H9 (cell line): ENCODE measurements at regions not wholly inside any gene's neighbourhood (a gene's known extent, or its start where the extent isn't known, plus 50 kb on each side); places are given as distances from the start of the nearest gene placed in this dataset.

ENCODE experiments used
- DNase-seq: peaks from one replicate; pipeline ENCODE4 v3.0.0-alpha.2; 2017
- H2AFZ ChIP-seq: one replicate; pipeline ENCODE4 v1.6.1; 2013; ENCODE audit warnings: mild to moderate bottlenecking, low read length, control low read depth, moderate library complexity
- H2AK5ac ChIP-seq: 2 replicates; pipeline ENCODE4 v1.6.1; 2013; ENCODE audit warnings: low read length, control low read depth, mixed read lengths; ENCODE audit not compliant: insufficient read length
- H2BK120ac ChIP-seq: one replicate; pipeline ENCODE4 v1.6.1; 2013; ENCODE audit warnings: low read depth, mild to moderate bottlenecking, low read length, control low read depth, inconsistent platforms; ENCODE audit not compliant: poor library complexity, severe bottlenecking
- H2BK12ac ChIP-seq: 2 replicates; pipeline ENCODE4 v1.6.1; 2013; ENCODE audit warnings: low read length, control low read depth, mixed read lengths, low read depth; ENCODE audit not compliant: insufficient read length
- H2BK15ac ChIP-seq: 2 replicates; pipeline ENCODE4 v1.6.1; 2013; ENCODE audit warnings: low read depth, low read length, control low read depth
- H2BK20ac ChIP-seq: one replicate; pipeline ENCODE4 v1.6.1; 2013; ENCODE audit warnings: low read depth, mild to moderate bottlenecking, low read length, control low read depth, inconsistent platforms; ENCODE audit not compliant: poor library complexity, severe bottlenecking
- H2BK5ac ChIP-seq: 2 replicates; pipeline ENCODE4 v1.6.1; 2013; ENCODE audit warnings: low read length, control low read depth, mixed read lengths; ENCODE audit not compliant: insufficient read length
- H3K14ac ChIP-seq: 2 replicates; pipeline ENCODE4 v1.6.1; 2013; ENCODE audit warnings: low read length, control low read depth; ENCODE audit not compliant: insufficient read depth
- H3K18ac ChIP-seq: 2 replicates; pipeline ENCODE4 v1.6.1; 2013; ENCODE audit warnings: low read depth, mild to moderate bottlenecking, mixed read lengths, low read length, control low read depth; ENCODE audit not compliant: insufficient read length
- H3K23ac ChIP-seq: 2 replicates; pipeline ENCODE4 v1.6.1; 2013; ENCODE audit warnings: low read length, control low read depth, mixed read lengths, low read depth; ENCODE audit not compliant: insufficient read length
- H3K23me2 ChIP-seq: 2 replicates; pipeline ENCODE4 v1.6.1; 2013; ENCODE audit warnings: low read depth, mild to moderate bottlenecking, mixed read lengths, low read length, control low read depth; ENCODE audit not compliant: insufficient read length, poor library complexity, severe bottlenecking
- H3K27ac ChIP-seq: 2 replicates; pipeline ENCODE4 v1.5.1; 2013; ENCODE audit warnings: low read length, control low read depth, mixed read lengths, low read depth; ENCODE audit not compliant: insufficient read length
- H3K27me3 ChIP-seq: 2 replicates; pipeline ENCODE4 v1.6.1; 2013; ENCODE audit warnings: low read length, control low read depth, inconsistent platforms; ENCODE audit not compliant: insufficient read depth
- H3K4ac ChIP-seq: 2 replicates; pipeline ENCODE4 v1.6.1; 2013; ENCODE audit warnings: low read depth, mild to moderate bottlenecking, control low read depth, inconsistent platforms, low read length, moderate library complexity
- H3K4me1 ChIP-seq: 2 replicates; pipeline ENCODE4 v1.6.1; 2013; ENCODE audit warnings: low read length, control low read depth, inconsistent platforms; ENCODE audit not compliant: insufficient read depth
- H3K4me2 ChIP-seq: 2 replicates; pipeline ENCODE4 v1.6.1; 2013; ENCODE audit warnings: low read length, control low read depth, mixed read lengths; ENCODE audit not compliant: insufficient read length, insufficient read depth
- H3K56ac ChIP-seq: 2 replicates; pipeline ENCODE4 v1.6.1; 2013; ENCODE audit warnings: low read depth, mild to moderate bottlenecking, mixed read lengths, low read length, control low read depth; ENCODE audit not compliant: insufficient read length
- H3K79me1 ChIP-seq: 2 replicates; pipeline ENCODE4 v1.6.1; 2013; ENCODE audit warnings: low read depth, mild to moderate bottlenecking, moderate library complexity, low read length, control low read depth, inconsistent platforms; ENCODE audit not compliant: insufficient read depth, poor library complexity, severe bottlenecking
- H3K79me2 ChIP-seq: 2 replicates; pipeline ENCODE4 v1.6.1; 2013; ENCODE audit warnings: low read length, control low read depth, inconsistent platforms; ENCODE audit not compliant: insufficient read depth
- H3K9ac ChIP-seq: 2 replicates; pipeline ENCODE4 v1.6.1; 2013; ENCODE audit warnings: low read length, control low read depth, mixed read lengths; ENCODE audit not compliant: insufficient read length; ENCODE audit errors: extremely low read depth
- H3K9me3 ChIP-seq: one replicate; pipeline ENCODE4 v1.6.1; 2013; ENCODE audit warnings: low read depth, low read length, inconsistent platforms; ENCODE audit not compliant: control insufficient read depth
- H3T11ph ChIP-seq: one replicate; pipeline ENCODE4 v1.6.1; 2013; ENCODE audit warnings: mild to moderate bottlenecking, low read length, control low read depth, inconsistent platforms
- H4K20me1 ChIP-seq: one replicate; pipeline ENCODE4 v1.6.1; 2013; ENCODE audit not compliant: control insufficient read depth, insufficient read length, insufficient read depth
- H4K5ac ChIP-seq: 2 replicates; pipeline ENCODE4 v1.6.1; 2013; ENCODE audit warnings: low read depth, mild to moderate bottlenecking, mixed read lengths, low read length, control low read depth; ENCODE audit not compliant: insufficient read length
- H4K8ac ChIP-seq: replicated peaks from 2 replicates; pipeline ENCODE4 v1.6.1; 2013; ENCODE audit warnings: low read length, control low read depth, mixed read lengths, low read depth; ENCODE audit not compliant: insufficient read length
- H4K91ac ChIP-seq: 2 replicates; pipeline ENCODE4 v1.6.1; 2013; ENCODE audit warnings: low read depth, mild to moderate bottlenecking, moderate library complexity, mixed read lengths, low read length, control low read depth; ENCODE audit not compliant: insufficient read length
- H3K27ac Mint-ChIP-seq, 3 experiments: 2 replicates in 2 of 3; 3 replicates in 1 of 3; pipeline ENCODE4 v1.8.0; 2020 to 2021; ENCODE audit warnings: mixed read lengths in 3 of 3, mild to moderate bottlenecking in 1 of 3, moderate library complexity in 1 of 3
- H3K27me3 Mint-ChIP-seq: 2 replicates; pipeline ENCODE4 v1.8.0; 2021; ENCODE audit warnings: low read depth, mild to moderate bottlenecking, moderate library complexity, mixed read lengths
- H3K36me3 Mint-ChIP-seq, 3 experiments: 2 replicates in 2 of 3; 3 replicates in 1 of 3; pipeline ENCODE4 v1.8.0; 2020 to 2021; ENCODE audit warnings: low read depth in 3 of 3, mixed read lengths in 3 of 3; ENCODE audit not compliant: insufficient read depth in 1 of 3
- H3K4me1 Mint-ChIP-seq, 2 experiments: 2 replicates each; pipeline ENCODE4 v1.8.0; 2020; ENCODE audit warnings: mixed read lengths in 2 of 2
- H3K4me3 Mint-ChIP-seq, 2 experiments: 2 replicates in 1 of 2; 3 replicates in 1 of 2; pipeline ENCODE4 v1.8.0; 2020 to 2021; ENCODE audit warnings: mild to moderate bottlenecking in 2 of 2, mixed read lengths in 2 of 2, moderate library complexity in 1 of 2
- H3K9me3 Mint-ChIP-seq, 2 experiments: 2 replicates in 1 of 2; 3 replicates in 1 of 2; pipeline ENCODE4 v1.8.0; 2020; ENCODE audit warnings: mild to moderate bottlenecking in 2 of 2, mixed read lengths in 2 of 2, moderate library complexity in 1 of 2
- CTCF ChIP-seq: fragments of 200-600 bp; sonication (generic); conservative IDR thresholded peaks from 3 replicates; pipeline ENCODE4 v1.8.0; 2021; ENCODE audit warnings: antibody characterized with exemption, mild to moderate bottlenecking
- WGBS: extraction: QIAGEN DNeasy Blood & Tissue Kit; methylation state at CpG from one replicate; pipeline ENCODE4 v1.1.7; 2013; ENCODE audit warnings: missing lambda C conversion rate, low lambda C conversion rate, mixed read lengths; ENCODE audit not compliant: insufficient read length; ENCODE audit errors: extremely low coverage; 5-methylcytosine and 5-hydroxymethylcytosine counted together

- no peak overlapping the region for H3K4ac ChIP-seq
- H3K36me3 Mint-ChIP-seq: no peaks in the 10 kb centered on the region
- no peaks in the 10 kb centered on the region for H3K9me3 ChIP-seq
- no peak overlapping the region for H2BK12ac ChIP-seq
- H3K18ac ChIP-seq: no peak overlapping the region
- H3K27me3 Mint-ChIP-seq: no peaks in the 10 kb centered on the region
- no peak overlapping the region for H3K4me2 ChIP-seq
- H2BK120ac ChIP-seq: no peak overlapping the region
- H3T11ph ChIP-seq: no peak overlapping the region
- H4K8ac ChIP-seq: no peak overlapping the region
- H4K5ac ChIP-seq: no peak overlapping the region
- H3K9me3 Mint-ChIP-seq: no peaks in the 10 kb centered on the region
- H3K9ac ChIP-seq: no peak overlapping the region
- H4K91ac ChIP-seq: no peak overlapping the region
- no peaks in the 10 kb centered on the region for H3K79me2 ChIP-seq
- no peak overlapping the region for H2AK5ac ChIP-seq
- H3K23ac ChIP-seq: no peak overlapping the region
- no peak overlapping the region; a peak in 1 of 7 replicates for H3K27ac Mint-ChIP-seq
- no peak overlapping the region; a peak in 2 of 5 replicates for H3K4me3 Mint-ChIP-seq
- no peak for DNase-seq
- no peak for TF ChIP-seq CTCF
- H3K27ac ChIP-seq: no peak overlapping the region
- no peaks in the 10 kb centered on the region for H3K27me3 ChIP-seq
- H3K14ac ChIP-seq: no peak overlapping the region
- H2BK5ac ChIP-seq: no peak overlapping the region
- H4K20me1 ChIP-seq: no peaks in the 10 kb centered on the region
- no peak overlapping the region for H2BK15ac ChIP-seq
- H3K56ac ChIP-seq: no peak overlapping the region
- no peak overlapping the region for H2AFZ ChIP-seq
- no peaks in the 10 kb centered on the region for H3K23me2 ChIP-seq
- peaks cover 8% of the 10 kb centered on the region; the same call in 1 of the 2 replicates for H3K4me1 ChIP-seq
- WGBS: no CpG with 5 or more reads among the region's 5 CpGs
- H3K4me1 Mint-ChIP-seq: peaks cover 67 to 70% of the 10 kb centered on the region in 2 experiments
- no peaks in the 10 kb centered on the region for H3K79me1 ChIP-seq
- H2BK20ac ChIP-seq: no peak overlapping the region
Observed at GRCh38 chr6:98644063-98644462, 190.3 kb upstream of the POU3F2 start.
